ENCODE measurements at regions not wholly inside any gene's neighbourhood (a gene's known extent, or its start where the extent isn't known, plus 50 kb on each side); places are given as distances from the start of the nearest gene placed in this dataset.

- no peak for DNase-seq (ENCODE audit: low read depth)
Observed at GRCh38 chr7:68474661-68475216, 1123.5 kb upstream of the AUTS2 start.

GRCh38 chr7:68476966-68477365 is 1121.3 kb upstream of the AUTS2 start:
- DNase-seq (ENCODE audit: low read depth) = no peak

DNA sequence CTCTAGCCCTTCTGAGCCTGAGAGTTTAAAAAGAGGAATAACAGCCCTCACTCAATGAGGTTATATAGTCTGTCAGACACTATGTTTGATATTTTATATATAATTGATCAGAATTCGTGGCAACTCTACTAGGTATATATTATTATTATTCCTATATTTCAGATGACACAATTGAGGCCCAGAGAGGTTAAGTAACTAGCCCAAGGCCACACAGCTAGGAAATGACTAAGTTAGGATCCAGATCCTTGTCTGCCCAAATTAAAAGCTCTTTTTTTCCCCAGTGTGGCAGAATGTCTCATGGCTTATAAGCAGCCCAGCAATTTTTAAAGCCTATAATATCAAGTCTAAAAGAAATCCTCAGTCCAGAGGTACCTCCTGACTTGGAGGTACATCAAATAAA is 1119.9 kb upstream of the AUTS2 start:
- no peak for DNase-seq (ENCODE audit: low read depth)

- no peak for DNase-seq (ENCODE audit: low read depth)
Observed at GRCh38 chr7:68482800-68483199, 1115.5 kb upstream of the AUTS2 start.

DNA sequence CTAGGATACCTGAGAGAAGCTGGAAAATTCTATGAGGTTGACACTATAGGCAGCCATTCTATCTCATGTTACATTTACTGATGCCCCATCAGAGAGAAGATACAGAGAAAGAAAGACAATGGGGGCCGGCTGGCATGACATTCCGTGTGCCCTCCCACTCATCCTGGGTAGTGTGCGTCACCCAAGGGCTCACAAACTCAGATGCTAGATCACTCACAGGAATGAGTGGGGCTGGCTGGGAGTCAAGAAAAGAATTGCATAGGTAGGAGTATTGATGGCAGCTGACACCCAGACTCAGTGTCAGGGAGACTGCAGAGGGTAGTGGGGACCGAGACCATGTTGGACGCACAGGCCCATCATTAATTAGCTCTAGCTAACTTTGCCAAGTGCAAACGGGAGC is 1113.5 kb upstream of the AUTS2 start:
- DNase-seq (ENCODE audit: low read depth) = no peak

DNA sequence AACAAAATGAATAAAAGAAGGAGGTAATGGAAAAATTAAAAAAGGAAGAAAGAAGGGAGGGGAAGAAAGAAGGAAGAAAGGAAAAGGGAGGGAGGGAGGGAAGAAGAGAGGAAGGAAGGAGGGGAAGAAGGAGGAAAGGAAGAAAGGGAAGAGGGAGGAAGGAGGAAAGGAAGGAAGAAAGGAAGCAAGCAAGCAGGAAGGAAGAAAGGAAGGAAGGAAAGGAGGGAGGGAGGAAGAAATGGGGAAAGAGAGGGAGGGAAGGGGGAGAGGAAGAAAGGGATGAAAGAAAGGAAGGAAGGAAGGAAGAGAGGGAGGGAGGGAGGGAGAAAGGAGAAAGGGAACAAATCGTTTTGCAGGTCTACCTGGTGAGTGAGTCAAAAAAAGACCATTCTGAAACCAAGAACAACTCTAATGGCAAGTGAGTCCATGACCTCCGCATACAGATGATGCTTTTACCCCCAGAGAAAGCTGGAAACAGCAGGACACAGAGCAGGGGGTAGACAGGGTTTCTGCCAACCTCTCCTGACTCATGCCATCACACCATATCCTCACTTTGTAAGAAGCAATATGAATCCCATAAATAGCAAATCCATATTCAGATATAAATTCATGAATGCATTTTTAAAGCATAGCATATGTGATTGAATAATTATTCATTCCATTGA is 1112.9 kb upstream of the AUTS2 start:
- no peak for DNase-seq (ENCODE audit: low read depth)

DNA sequence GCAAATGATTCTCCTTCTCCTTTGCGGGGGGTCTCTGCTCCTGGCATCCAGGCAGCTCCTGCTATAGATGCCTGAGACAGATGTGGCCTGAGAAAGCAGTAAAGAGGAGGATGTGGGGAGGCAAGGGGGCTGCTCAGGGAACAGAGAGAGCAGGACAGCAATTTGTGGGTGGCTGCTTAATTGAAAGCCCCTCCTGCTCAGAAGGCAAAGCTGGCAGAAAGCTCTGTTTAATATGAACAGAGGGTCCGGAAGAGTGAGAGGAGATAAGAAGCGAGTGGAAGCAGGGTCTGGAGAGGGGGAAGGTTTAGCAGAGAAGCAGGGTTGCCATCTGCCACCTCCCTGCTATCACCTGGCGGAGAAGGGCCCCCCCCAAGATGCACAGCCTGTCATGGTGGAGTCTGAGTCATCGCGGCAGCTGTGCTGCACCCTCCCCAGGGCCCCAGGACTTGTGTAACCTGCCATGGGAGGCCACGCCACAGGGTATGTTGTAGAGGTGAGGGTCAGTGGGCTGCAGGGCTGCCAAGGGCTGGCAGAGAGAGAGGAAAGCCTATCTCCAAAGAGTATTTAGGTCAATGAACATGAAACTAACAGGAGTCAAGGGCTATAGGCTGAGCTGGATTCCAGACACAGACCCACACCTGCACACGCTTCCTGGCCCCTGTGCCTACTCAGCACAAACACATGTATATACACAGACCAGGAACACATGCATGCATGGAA is 1109.8 kb upstream of the AUTS2 start:
- DNase-seq (ENCODE audit: low read depth) = no peak

DNA sequence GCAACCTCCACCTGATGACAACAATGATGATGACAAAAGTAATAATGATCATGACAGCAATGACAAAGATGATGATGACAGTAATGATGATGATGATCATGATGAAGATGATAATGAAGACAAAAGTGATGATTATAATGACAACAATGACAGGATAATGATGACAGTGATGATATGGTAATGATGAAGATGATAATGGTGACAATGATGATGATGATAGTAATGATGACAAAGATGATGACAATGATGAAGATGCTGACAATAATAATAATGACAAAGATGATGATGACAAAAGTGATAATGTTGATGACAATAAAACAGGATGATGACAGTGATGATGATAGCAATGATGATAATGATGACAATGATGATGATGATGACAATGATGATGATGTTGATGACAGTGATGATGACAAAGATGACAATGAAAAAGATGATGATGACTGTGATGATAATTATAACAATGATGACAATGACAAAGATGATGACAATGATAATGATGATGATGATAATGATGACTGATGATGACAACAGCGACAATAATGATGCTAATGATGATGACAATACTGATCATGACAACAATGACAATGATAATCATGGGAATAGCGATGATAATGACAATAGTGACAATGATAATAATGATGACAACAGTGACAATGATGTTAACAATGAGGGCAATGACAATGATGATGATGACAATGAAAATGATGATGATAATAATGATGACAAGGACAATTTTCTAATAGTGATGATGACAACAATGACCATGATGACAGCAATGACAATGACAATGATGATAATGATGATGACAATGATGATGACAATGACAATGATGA is 1106.5 kb upstream of the AUTS2 start:
- DNase-seq (ENCODE audit: low read depth) = no peak

GRCh38 chr7:68492359-68492690 is 1106.0 kb upstream of the AUTS2 start:
- no peak for DNase-seq (ENCODE audit: low read depth)

- no peak for DNase-seq (ENCODE audit: low read depth)
Observed at GRCh38 chr7:68503400-68503799, 1094.9 kb upstream of the AUTS2 start.

DNA sequence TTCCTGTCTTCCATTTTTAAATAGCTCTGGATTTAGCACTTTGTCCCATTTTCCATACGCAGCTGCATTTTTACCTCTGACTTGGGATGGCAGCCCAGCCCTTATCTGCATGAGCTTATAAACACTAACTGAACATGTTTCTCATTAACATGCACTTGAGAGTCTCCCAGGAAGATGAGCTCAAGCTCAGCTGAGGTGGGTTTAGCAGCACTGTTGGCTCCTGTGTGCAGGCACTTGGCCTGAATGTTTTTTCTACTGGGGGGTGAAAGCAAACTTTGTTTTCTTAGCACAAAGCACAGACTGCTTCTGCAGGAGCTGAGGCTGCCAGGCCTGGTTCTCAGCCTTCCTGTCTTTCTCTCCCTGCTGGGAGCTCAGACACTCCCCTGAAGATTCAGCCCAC is 1093.6 kb upstream of the AUTS2 start:
- DNase-seq (ENCODE audit: low read depth) = peak; percentile 26

DNA sequence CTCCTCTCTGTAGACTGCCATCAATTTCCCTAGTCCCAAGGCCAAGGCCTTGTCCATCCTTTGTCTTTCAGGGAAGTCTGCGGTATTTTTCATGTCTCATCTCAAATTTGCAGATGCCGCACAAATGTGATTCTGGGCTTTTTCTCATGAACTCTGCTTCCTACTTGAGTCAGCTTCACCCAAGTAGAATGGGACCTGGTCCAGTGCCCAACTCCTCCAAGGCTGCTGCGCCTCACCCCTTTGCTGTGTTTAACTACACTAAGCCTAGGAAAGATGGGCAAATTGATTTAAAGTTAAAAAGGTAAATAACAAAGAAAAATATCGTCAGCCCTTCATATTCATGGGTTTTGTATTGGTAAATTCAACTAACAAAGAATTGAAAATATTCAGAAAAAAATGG is 1092.6 kb upstream of the AUTS2 start:
- DNase-seq (ENCODE audit: low read depth) = no peak

DNA sequence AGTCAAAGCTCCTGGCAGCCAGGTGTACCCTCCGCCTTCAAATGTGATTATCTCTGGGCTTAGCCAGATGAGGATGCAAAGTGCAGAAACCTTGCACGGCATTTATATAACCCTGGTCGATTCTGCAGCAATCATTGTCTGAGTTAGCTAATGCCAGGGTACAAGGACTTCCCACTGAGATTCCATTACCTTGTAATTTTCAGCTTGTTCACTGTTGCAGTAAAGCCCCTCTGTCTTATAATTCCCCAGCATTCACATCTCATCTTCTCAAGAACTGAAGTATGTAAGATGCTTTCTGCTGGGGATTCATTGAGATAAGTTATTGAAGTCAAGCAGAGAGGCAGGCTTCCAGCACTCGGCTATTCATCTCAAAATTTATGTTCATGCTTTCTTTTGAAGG is 1090.6 kb upstream of the AUTS2 start:
- DNase-seq (ENCODE audit: low read depth) = no peak

DNA sequence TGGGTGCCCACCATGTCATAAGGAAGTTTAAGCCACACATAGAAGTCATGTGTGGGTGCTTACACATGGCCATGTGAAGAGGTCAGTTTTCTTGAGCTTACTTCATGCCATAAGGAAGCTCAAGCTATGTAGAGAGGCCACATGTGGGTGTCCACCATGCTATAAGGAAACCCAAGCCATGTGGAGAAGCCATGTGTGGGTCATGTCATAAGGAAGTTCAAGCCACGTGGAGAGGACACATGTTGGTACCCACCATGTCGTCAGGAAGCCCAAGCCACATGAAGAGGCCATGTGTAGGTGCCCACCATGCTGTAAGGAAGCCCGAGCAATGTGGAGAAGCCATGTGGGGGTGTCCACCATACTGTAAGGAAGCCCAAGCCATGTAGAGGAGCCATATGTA is 1089.2 kb upstream of the AUTS2 start:
- no peak for DNase-seq (ENCODE audit: low read depth)

DNA sequence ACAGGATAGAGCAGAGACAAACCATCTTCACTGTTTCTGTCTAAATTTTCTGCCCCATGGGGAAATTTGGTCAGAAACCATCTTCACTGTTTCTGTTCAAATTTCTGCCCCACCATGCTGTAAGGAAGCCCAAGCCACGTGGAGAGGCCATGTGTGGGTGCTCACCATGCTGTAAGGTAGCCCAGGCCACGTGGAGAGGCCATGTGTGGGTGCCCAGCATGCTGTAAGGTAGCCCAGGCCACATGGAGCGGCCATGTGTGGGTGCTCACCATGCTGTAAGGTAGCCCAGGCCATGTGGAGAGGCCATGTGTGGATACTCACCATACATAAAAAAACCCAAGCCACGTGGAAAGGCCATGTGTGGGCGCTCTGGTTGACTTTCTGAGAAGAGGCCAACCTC is 1088.7 kb upstream of the AUTS2 start:
- no peak for DNase-seq (ENCODE audit: low read depth)

- DNase-seq (ENCODE audit: low read depth) = no peak
Observed at GRCh38 chr7:68511281-68511680, 1087.0 kb upstream of the AUTS2 start.

GRCh38 chr7:68512466-68512865 is 1085.8 kb upstream of the AUTS2 start:
- no peak for DNase-seq (ENCODE audit: low read depth)

DNA sequence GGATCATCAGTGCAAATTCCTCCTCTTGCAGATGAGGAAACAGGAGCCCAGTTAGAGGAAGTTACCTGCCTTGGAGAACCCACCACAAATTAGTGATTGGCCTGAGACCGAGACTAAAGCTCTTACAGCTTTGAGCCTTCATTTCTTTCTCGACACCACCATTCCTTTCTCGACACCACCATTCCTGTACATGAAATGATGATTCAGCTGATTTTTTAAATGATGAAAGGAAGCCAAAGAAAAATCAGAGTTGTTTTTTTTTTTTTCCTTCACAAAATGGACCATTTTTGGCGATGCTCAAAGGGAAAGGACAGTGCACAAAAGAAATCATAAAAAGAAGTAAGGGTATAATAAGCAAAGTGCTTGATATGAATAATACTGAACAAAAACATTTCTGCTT is 1080.2 kb upstream of the AUTS2 start:
- DNase-seq (ENCODE audit: low read depth) = no peak

DNA sequence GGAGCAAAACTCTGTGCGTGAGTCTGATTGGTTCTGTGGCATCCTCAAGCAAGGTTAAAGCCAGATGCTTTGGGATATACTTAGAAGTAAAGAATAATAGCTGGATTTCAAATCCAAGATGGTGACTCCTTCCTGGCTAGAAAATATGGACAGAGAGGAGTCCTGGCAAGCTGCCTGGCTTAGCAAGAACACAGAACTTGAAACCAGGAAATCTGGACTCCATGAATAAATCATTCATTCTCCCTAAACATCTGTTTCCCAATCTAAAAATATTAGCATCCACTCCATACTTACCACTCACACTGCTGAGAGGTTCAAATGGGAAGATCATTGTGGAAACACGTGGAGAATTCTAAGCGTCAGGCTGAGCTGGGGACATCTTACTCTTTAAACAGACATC is 1074.1 kb upstream of the AUTS2 start:
- DNase-seq (ENCODE audit: low read depth) = no peak

DNA sequence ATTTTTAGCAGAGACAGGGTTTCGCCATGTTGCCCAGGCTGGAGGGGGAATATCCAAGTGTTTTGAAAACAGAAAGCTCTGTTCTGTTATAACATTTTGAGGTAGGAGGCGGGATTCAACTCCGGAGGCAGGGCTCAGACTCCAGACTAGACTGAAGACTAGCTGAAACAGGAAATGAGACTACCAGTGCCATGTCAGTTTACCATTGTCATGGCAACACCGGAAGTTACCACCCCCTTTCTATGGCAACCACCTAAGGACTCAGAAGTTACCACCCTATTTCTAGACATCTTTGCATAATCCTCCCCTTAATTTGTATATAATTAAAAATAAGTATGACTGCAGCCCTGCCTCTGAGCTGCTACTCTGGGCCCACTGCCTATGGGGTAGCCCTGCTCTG is 1069.1 kb upstream of the AUTS2 start:
- no peak for DNase-seq (ENCODE audit: low read depth)

GRCh38 chr7:68535266-68535665 is 1063.0 kb upstream of the AUTS2 start:
- DNase-seq (ENCODE audit: low read depth) = no peak

- no peak for DNase-seq (ENCODE audit: low read depth)
Observed at GRCh38 chr7:68537051-68537773, 1061.1 kb upstream of the AUTS2 start.

All from forelimb muscle (tissue), 1 donor.